ENCODE measurements at regions not wholly inside any gene's neighbourhood (a gene's known extent, or its start where the extent isn't known, plus 50 kb on each side); places are given as distances from the start of the nearest gene placed in this dataset.

DNA sequence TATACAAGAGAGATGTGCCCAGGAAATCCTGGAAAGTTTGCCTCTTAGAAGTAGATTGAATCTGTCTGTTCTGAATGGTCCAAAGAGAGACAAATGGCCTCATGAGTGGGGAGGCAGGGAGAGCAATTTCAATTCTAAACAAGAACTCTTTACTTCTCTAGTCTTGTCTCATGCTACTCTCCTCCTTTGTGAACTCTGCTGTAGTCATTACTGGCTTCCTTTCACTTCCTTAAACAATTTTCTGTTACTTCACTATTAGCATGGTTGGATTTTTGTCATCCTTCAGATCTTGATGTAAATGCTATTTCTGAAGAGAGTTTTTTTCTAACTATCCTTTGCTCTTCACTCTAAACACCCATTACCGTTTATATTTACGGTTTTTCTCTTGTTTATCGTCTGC lies 54.0 kb upstream of the GRIN3A start:
- Mint-ChIP-seq H3K27ac (no peak overlapping the region), H3K4me1 (no peaks in the 10 kb centered on the region), H3K27me3 (no peaks in the 10 kb centered on the region), H3K4me3 (no peak overlapping the region), H3K9me3 (no peaks in the 10 kb centered on the region), H3K36me3 (ENCODE audit: low read depth) (no peaks in the 10 kb centered on the region)
- POLR2A ChIA-PET: no interaction called here
- CTCF ChIA-PET: no interaction called here
- no peak for DNase-seq

DNA sequence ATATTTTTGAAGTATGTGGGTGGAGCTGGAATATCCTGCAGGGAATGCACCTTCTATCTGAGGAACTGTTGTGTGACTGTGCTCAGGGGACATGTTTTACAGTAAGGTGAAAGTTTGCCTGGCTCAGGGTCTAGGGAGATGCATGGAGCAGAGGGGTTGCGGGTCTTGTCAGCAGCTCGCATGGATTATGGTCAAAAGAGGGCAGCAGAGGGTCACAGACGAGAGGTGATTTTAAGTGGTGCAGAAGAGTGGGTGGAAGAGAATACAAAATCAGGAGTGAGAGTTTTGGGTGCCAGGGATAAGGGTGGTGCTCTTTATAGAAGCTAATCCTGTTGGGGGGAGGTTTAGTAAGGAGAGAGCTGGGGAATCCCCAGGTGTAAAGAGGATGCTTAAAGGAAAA lies 53.5 kb upstream of the GRIN3A start:
- Mint-ChIP-seq H3K27ac (no peak overlapping the region), H3K36me3 (ENCODE audit: low read depth) (no peaks in the 10 kb centered on the region), H3K4me1 (no peaks in the 10 kb centered on the region), H3K9me3 (no peaks in the 10 kb centered on the region), H3K4me3 (no peak overlapping the region), H3K27me3 (no peaks in the 10 kb centered on the region)
- CTCF ChIA-PET: interaction anchor here (1.2 kb wide), 1 partner anchor 13 kb away, joined by 3 read pairs; no protein-coding TSS in a partner anchor
- DNase-seq: no peak
- POLR2A ChIA-PET: no interaction called here

DNA sequence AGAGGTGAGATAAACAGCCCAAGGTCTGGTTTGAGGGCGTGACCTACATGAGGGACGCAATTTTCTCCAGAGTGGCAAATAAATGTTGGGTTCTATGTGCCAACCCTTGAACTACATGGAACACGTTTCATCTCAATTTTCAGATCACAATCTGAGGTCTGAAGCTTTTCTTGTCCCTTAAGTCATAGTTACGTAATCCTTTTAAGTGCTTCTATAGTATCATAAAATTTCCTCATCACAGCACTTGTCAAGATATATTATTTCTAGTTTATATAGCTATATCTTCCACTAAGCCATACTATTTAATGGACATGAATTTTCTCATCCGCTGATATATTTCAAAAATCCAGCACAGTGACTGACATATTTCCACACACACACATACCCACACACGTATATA lies 53.1 kb upstream of the GRIN3A start:
- Mint-ChIP-seq H3K4me3 (no peak overlapping the region), H3K36me3 (ENCODE audit: low read depth) (no peaks in the 10 kb centered on the region)
- CTCF ChIA-PET: interaction anchor here (1.2 kb wide), 1 partner anchor 13 kb away, joined by 3 read pairs; no protein-coding TSS in a partner anchor

More for the DNA sequence above, 53.1 kb upstream of the GRIN3A start:
- Mint-ChIP-seq H3K27ac (no peak overlapping the region), H3K27me3 (no peaks in the 10 kb centered on the region), H3K9me3 (no peaks in the 10 kb centered on the region), H3K4me1 (no peaks in the 10 kb centered on the region)
- no peak for DNase-seq
- POLR2A ChIA-PET: no interaction called here
